ENCODE measurements at regions not wholly inside any gene's neighbourhood (a gene's known extent, or its start where the extent isn't known, plus 50 kb on each side); places are given as distances from the start of the nearest gene placed in this dataset.

- no peaks in the 10 kb centered on the region for H3K9me1 ChIP-seq (replicated peaks; ENCODE audit: control insufficient read depth, extremely low read depth, insufficient read depth, low read length)
- H3K9me3 ChIP-seq (replicated peaks; ENCODE audit: control insufficient read depth, insufficient read depth, low read length), result no peaks in the 10 kb centered on the region
- DNase-seq (ENCODE audit: low read depth, low spot score) (no peak), FAIRE-seq (no peak)
- TF ChIP-seq CTCF (IDR thresholded peaks at IDR 0.05; ENCODE audit: extremely low read depth in 1 of 2, insufficient read depth in 1 of 2, low read depth in 1 of 2, low read length in 2 of 2) (no peak), MYC (IDR thresholded peaks at IDR 0.05; ENCODE audit: low read depth, low read length) (no peak), GATA2 (IDR thresholded peaks at IDR 0.05; ENCODE audit: insufficient read depth, insufficient read length, low read depth, low read length) (no peak), POLR2AphosphoS5 (IDR thresholded peaks at IDR 0.05; ENCODE audit: insufficient read depth, low read depth, low read length) (no peak), FOS (IDR thresholded peaks at IDR 0.05; ENCODE audit: borderline replicate concordance, insufficient read depth, low read length) (no peak), MAX (IDR thresholded peaks at IDR 0.05; ENCODE audit: insufficient read depth, insufficient read length) (no peak), EZH2 (IDR thresholded peaks at IDR 0.05; ENCODE audit: borderline replicate concordance, low read depth, low read length, severe bottlenecking) (no peak), JUN (IDR thresholded peaks at IDR 0.05; ENCODE audit: borderline replicate concordance, insufficient read depth, insufficient read length, low read depth) (no peak), POLR2A (IDR thresholded peaks at IDR 0.05; ENCODE audit: low read depth, low read length) (no peak)
- H3K27ac ChIP-seq (ENCODE audit: insufficient read depth, low read depth, low read length), result no peak overlapping the region
- no peak overlapping the region for H2AFZ ChIP-seq (ENCODE audit: low read depth, low read length)
- dilution Hi-C loops (cut with MboI; ENCODE audit: extremely low pct_ligation_motif_present, low sequenced_read_pairs), result no loop called here
- H3K4me3 ChIP-seq (replicated peaks in 1 of 3; ENCODE audit: insufficient read depth in 1 of 3, low read depth in 1 of 3, low read length in 3 of 3), result no peak overlapping the region
- ChIA-PET CTCF (no interaction called here), POLR2A (no interaction called here)
- H3K4me1 ChIP-seq (ENCODE audit: control insufficient read depth, extremely low read depth, insufficient read depth, low read length), result no peaks in the 10 kb centered on the region
- H3K27me3 ChIP-seq (ENCODE audit: control insufficient read depth in 2 of 2, insufficient read depth in 2 of 2, low read length in 2 of 2), result no peaks in the 10 kb centered on the region
- no peaks in the 10 kb centered on the region for H3K36me3 ChIP-seq (ENCODE audit: control insufficient read depth in 2 of 2, extremely low read depth in 1 of 2, insufficient read depth in 2 of 2, low read length in 2 of 2)
- H4K20me1 ChIP-seq (replicated peaks; ENCODE audit: control insufficient read depth, extremely low read depth, insufficient read depth, low read length), result no peaks in the 10 kb centered on the region
- no peak overlapping the region for H3K9ac ChIP-seq (replicated peaks; ENCODE audit: extremely low read depth, insufficient read depth, low read length)
- intact Hi-C loops (cut with micrococcal nuclease), result no loop called here
- H3K4me2 ChIP-seq (ENCODE audit: insufficient read depth, low read length), result no peak overlapping the region
- no TSS peak for BruUV-seq (replicated peaks)
- no peaks in the 10 kb centered on the region for H3K79me2 ChIP-seq (ENCODE audit: control insufficient read depth, insufficient read depth, low read length)
These were observed 347.3 kb upstream of the CDH6 start for GRCh38 chr5:30846171-30846570.

All from endothelial cell of umbilical vein (primary cell).